HG02588 (cell line): ENCODE measurements at regions not wholly inside any gene's neighbourhood (a gene's known extent, or its start where the extent isn't known, plus 50 kb on each side); places are given as distances from the start of the nearest gene placed in this dataset.
"Not testable (repeated sequence)": the region's sequence is repeated elsewhere in the genome, so short reads cannot be mapped to it uniquely, and the experiment has no call there.

Experiments
- ATAC-seq: cut with Tn5 transposase; IDR thresholded peaks from one replicate; pipeline ENCODE4 v1.9.1; 2021; ENCODE audit warnings: mild to moderate bottlenecking, moderate library complexity; ENCODE audit not compliant: unreplicated experiment

- no peak for ATAC-seq
Observed at GRCh38 chr6:92667843-92668242, 751.5 kb downstream of the EPHA7 start.

GRCh38 chr6:92648364-92649086 is 770.8 kb downstream of the EPHA7 start:
- ATAC-seq, result no peak

- no peak for ATAC-seq
Observed at GRCh38 chr6:92647630-92648029, 771.7 kb downstream of the EPHA7 start.

GRCh38 chr6:92644104-92644791 is 775.1 kb downstream of the EPHA7 start:
- ATAC-seq, result not testable (repeated sequence)

- no peak for ATAC-seq
Observed at GRCh38 chr6:92635553-92636153, 783.7 kb downstream of the EPHA7 start.

GRCh38 chr6:92634561-92634960 is 784.8 kb downstream of the EPHA7 start:
- ATAC-seq, result no peak

GRCh38 chr6:92623431-92623830 is 795.9 kb downstream of the EPHA7 start:
- ATAC-seq, result no peak

GRCh38 chr6:92617721-92618120 is 801.6 kb downstream of the EPHA7 start:
- ATAC-seq, result no peak

GRCh38 chr6:92608751-92609150 is 810.6 kb downstream of the EPHA7 start:
- ATAC-seq, result no peak

GRCh38 chr6:92593201-92593600 is 826.2 kb downstream of the EPHA7 start:
- no peak for ATAC-seq

GRCh38 chr6:92589996-92590395 is 829.4 kb downstream of the EPHA7 start:
- ATAC-seq, result no peak

GRCh38 chr6:92588148-92588547 is 831.2 kb downstream of the EPHA7 start:
- ATAC-seq, result no peak

- ATAC-seq, result no peak
Observed at GRCh38 chr6:92587525-92587924, 831.8 kb downstream of the EPHA7 start.

GRCh38 chr6:92586236-92586977 is 833.0 kb downstream of the EPHA7 start:
- ATAC-seq, result no peak

- ATAC-seq, result no peak
Observed at GRCh38 chr6:92582211-92582610, 837.1 kb downstream of the EPHA7 start.

- ATAC-seq, result no peak
Observed at GRCh38 chr6:92577077-92577719, 842.2 kb downstream of the EPHA7 start.

- no peak for ATAC-seq
Observed at GRCh38 chr6:92568541-92568940, 850.8 kb downstream of the EPHA7 start.

- no peak for ATAC-seq
Observed at GRCh38 chr6:92566632-92567031, 852.7 kb downstream of the EPHA7 start.

- no peak for ATAC-seq
Observed at GRCh38 chr6:92564376-92564775, 855.0 kb downstream of the EPHA7 start.

GRCh38 chr6:92559611-92560010 is 859.7 kb downstream of the EPHA7 start:
- no peak for ATAC-seq

GRCh38 chr6:92559003-92559402 is 860.4 kb downstream of the EPHA7 start:
- ATAC-seq, result no peak
